Hypothalamus (tissue), 51 donors: ENCODE measurements at regions not wholly inside any gene's neighbourhood (a gene's known extent, or its start where the extent isn't known, plus 50 kb on each side); places are given as distances from the start of the nearest gene placed in this dataset.
A peak's percentile ranks its signal among the peaks of the same experiment; 100 is the strongest.

ENCODE experiments used
- DNase-seq, 51 donors: peaks; one replicate each; lab custom pipeline; 2025; lab: John Stamatoyannopoulos, UW

GRCh38 chr6:14317387-14317970 lies 199.9 kb downstream of the CD83 start:
- no peak for DNase-seq

GRCh38 chr6:14320332-14320731 lies 202.8 kb downstream of the CD83 start:
- peak in 1 of 51 donors; percentile 4 for DNase-seq

DNA sequence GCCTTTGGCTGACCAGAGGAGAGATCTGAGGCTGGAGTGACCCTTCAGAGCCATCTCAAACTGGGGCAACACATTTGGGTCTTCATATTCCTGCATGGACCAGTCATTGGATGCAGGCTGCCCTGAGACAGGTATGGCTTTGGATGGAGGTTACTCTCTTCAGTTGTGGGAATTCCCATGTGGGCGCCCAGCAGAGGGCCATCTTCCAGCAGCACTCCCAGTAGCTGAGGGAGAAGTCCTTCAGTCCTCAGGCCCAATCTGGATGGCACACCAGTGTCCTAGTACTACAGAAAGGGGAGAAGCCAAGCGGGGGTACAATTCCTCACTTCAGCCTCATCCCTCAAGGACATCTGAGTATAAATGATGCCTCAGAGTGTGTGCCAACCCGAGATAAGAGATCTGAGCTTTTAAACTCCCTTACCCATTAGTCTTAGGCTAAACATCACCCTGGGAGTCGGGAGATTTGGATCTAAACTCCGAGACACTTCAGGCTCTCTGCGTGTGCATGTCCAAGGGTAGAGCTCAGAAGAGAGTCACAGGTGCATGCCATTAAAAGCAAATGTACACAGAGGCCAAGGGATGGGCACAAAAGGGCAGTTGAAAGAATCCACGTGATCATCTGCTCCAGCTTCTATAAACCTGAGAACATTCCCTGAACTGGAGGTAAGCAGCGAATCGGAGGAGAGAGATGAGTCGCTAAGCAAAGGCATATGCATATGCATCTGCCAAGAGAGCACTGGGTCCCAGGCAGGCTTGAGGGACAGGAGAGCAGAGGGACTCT lies 204.6 kb downstream of the CD83 start:
- DNase-seq = peak in 1 of 51 donors; percentile 3

DNA sequence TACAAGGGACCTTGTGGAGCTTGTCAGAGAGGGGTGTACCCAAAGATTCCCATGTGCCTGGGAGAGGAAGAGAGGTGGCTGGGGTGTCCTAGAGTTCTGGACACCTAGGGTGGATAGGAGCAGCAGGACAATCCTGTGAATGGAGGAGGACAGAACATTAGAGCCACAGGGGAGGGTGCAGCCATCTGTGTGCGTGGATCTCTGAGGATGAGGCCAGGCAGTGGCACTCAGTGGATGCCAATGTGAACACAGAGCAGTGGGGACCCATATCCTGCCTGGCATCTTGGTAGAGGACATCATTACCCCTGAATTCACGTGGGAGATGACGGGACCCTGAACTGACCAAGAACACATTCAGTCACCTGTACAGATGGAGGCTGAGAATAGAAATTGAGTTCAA lies 205.3 kb downstream of the CD83 start:
- no peak for DNase-seq

DNA sequence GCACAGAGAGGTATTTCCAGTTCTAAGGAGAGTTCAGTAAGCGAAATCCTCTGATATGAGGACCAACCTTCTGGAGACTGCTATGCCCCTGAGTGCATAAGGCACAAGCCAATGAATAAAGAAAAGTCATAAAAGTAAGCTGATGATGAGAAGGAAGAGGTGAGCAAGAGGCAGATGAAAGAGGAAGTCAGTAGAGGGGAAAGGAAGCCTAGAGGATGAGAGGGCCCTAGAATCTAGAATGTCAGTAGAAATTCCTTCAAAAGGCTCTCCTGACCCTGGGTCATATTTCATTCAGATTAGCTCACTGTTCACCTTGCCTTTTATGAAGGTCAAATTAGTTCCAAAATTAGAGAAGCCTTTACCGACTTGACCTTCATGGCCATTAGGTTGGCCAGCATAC lies 209.2 kb downstream of the CD83 start:
- no peak for DNase-seq

GRCh38 chr6:14328163-14328562 lies 210.6 kb downstream of the CD83 start:
- no peak for DNase-seq

GRCh38 chr6:14333556-14334305 lies 216.2 kb downstream of the CD83 start:
- DNase-seq = no peak

GRCh38 chr6:14335071-14335470 lies 217.5 kb downstream of the CD83 start:
- DNase-seq = no peak

- no peak for DNase-seq
These were observed 219.6 kb downstream of the CD83 start for GRCh38 chr6:14337152-14337551.

DNA sequence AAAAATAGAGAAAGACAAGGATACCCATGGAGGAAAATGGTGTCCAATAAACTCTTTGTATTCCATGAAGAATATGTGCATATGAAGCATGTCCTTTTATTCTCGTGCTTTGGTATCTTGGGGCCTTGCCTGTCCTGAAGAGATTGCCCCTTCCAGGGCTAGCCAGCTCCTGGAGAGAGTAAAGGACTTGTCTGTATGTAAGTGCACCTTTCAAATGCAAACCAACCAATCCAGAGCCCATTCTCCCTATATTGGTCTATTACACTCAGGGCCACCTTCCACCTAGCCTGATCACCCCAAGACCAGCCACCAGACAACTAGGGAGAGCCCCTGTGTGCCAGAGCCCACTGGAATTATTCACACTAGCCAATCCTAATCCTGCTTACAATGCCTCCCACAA lies 221.6 kb downstream of the CD83 start:
- DNase-seq = no peak

GRCh38 chr6:14339711-14340584 lies 222.4 kb downstream of the CD83 start:
- no peak for DNase-seq

GRCh38 chr6:14344486-14344885 lies 226.9 kb downstream of the CD83 start:
- no peak for DNase-seq

DNA sequence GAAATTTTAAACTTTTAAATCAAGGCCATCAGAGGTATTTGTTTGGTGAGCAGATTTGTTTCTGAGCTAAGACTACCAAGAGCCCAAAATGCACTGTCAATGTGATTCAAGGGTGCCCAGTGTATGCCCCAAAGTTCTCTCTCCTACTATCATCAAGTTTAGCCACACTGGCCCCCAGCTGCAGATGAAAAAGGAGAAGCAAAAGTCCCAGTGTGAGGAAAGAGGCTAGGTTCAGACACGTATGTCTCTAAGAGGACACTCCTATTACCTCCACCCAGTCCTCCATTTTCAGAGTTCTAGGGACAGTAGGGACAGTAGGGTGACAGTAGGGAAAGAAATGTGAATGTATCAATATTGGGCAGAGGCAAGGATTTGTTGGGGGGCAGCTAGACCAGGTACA lies 230.8 kb downstream of the CD83 start:
- DNase-seq = no peak

GRCh38 chr6:14349507-14349906 lies 231.9 kb downstream of the CD83 start:
- no peak for DNase-seq

DNA sequence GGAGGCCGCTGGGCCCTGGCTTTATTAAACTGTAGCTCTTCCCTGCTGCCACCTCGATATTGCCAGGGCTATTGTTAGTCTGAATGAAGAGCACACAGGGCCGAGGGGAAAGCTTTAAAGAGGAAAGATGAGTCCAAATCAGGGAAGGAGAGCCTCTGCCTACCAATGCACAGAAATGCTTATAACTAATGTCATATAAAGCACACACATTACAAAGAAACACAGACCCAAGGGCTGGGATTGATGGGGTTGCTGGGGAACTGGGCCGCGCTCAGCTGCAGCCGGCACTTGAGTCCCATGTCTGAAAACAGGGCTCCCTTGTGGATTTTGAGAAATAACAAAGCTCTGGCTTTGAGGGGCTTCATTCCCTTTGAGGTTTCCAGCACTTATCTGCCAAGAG lies 232.6 kb downstream of the CD83 start:
- peak in 1 of 51 donors; percentile 6 for DNase-seq

DNA sequence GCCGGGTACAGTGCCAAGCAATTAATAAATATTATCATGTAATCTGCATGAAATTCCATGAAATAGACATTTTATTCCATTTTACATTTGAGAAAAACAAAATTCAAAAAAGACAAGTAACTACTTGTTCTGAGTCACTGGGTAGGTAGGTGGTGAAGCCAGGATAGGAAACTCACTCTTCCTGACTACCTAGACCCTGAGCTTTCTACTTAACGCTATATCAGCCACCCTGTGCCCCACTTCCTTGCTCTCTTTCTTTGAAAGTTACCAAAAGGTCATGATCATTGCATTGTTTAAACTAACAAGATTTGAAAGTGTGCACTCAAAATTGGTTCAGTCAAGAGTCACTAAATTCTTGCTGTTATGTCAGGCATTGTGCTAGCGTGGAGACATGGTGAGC lies 235.7 kb downstream of the CD83 start:
- no peak for DNase-seq

DNA sequence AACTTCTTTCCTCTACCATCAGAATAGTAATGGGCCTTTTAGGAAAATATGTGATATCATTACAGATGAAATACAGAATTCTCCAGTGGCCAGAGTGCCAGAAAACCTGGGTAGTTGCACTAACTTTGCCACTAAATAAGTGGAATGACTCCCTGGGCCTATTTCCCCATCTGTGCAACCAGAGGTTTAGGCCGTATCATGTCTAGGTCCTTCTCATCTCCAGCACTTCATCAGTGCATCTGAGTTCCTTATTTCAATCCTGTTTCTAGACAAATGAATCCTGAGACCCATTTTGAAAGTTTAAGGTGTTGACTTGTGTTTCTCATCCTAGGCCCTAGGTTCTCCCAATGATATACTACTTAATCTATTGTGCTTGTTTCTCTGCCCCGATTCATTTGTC lies 236.2 kb downstream of the CD83 start:
- no peak for DNase-seq

DNA sequence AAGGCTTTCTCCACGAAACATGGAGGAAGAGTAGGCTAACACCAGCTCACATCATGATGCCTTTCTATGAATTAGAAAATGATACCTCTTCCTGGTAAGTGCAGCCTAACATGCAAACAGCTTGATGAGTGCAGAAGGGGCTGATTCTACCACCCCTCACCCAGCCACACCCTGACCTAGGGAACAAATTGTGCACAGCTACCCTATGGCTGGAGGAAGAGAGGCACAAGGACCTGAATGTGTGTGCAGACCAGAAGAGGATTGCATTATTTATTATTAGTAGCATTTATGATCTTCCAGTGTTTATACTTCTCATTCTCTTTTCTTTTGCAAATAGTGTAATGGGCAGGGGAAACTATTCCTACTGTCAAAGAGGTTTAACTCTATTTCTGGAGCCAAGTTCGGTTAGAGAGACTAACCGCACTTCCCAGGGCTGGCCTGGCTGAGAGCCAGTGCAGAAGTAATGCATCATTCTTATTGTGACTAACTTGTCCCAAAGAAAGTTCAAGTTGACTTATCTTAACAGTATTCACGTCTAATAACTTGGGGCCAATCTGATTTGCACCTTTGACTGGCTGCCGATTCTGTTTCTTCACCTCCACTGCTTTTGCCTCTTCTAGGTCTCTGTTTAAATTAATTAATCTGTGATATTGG lies 237.5 kb downstream of the CD83 start:
- peak in 4 of 51 donors; percentile 0 to 10 (median 5) for DNase-seq

DNA sequence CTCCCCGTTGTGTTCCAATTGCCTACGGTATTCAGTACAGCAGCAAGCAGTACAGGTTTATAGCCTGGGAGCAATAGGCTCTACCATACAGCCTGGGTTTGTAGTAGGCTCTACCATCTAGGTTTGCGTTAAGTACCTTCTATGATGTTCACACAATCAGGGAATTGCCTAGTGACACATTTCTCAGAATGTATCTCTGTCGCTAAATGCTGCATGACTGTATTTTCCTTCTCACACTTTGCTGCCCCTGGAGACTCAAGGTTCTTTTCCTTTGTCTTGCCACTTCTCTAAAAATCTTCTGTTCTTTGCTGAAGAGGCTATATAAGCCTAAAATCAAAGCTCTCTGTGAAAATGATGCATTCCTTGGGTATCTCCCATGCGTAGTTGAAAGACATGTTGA lies 241.9 kb downstream of the CD83 start:
- no peak for DNase-seq

- DNase-seq = no peak
These were observed 243.0 kb downstream of the CD83 start for GRCh38 chr6:14360565-14360964.
